Fibroblast of upper back skin (primary cell): ENCODE measurements at regions not wholly inside any gene's neighbourhood (a gene's known extent, or its start where the extent isn't known, plus 50 kb on each side); places are given as distances from the start of the nearest gene placed in this dataset.

Source experiments
- DNase-seq: peaks from one replicate; pipeline ENCODE4 v3.0.0-alpha.2; 2013

DNA sequence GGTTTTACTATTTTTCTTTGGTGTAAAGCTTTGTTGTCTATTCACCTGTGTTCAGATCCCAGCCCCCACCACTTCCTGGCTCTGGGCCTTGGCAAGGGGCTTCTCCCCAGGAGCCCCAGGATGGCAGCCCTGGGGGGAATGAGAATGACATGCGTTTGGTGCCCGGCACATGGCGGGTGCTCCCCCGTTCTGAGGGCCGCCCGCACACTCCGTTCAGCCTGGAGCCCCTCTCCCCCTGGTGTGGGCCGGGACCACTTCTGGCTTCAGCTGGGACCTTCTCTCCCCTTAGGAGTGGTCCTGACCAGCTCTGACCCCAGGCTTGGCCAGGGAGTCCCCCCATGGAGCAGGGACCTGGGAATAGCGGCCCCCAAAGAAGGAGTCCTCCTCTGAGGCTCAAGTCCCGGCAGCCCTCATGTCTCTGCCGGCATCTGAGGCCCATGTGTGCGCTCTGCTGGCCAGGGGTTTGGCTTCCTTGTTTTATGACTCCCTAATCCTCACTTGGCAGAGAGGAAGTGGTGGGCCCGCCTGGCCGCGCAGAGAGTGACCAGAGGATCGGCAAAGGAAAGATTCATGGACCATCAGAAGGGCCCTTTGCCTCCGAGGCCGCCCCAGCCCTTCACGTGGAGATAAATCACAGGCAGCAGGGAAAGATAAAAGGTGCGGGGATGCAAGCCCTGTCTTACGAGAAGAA lies 57.0 kb upstream of the LMX1B start:
- DNase-seq = no peak

DNA sequence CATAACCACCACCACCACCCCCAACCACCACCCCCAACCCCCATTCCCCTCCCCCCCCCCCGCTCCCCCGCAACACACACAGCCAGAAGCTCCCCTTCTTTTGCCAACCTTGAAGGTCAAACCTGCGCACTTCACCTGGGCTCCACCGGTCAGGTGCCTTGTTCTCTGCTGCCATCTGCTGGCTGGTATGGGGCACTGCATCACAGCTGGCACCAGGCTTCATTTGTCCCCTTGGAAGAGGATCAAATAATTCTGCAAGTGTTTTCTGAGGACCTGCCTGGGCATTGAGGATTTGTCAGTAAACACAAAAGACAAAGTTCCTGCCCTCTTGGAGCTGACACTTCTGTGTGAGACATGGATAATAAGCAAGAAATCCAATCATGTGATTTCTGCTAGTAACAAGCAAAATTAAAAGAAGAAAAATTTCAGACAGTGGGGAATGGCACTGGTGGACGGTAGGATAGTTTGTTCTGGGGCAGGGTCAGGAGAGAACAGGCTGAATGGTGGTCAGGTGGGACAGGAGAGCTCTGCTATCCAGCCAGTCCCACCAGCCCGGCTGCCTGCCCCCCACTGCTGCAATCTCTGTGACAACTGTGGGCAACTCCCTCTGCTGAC lies 55.6 kb upstream of the LMX1B start:
- DNase-seq = peak; percentile 30

GRCh38 chr9:126559296-126559695 lies 54.4 kb upstream of the LMX1B start:
- no peak for DNase-seq

GRCh38 chr9:126561582-126561981 lies 52.1 kb upstream of the LMX1B start:
- DNase-seq = no peak

GRCh38 chr9:126563556-126563955 lies 50.2 kb upstream of the LMX1B start:
- no peak for DNase-seq
